ENCODE measurements at regions not wholly inside any gene's neighbourhood (a gene's known extent, or its start where the extent isn't known, plus 50 kb on each side); places are given as distances from the start of the nearest gene placed in this dataset.
"Not testable (repeated sequence)": the region's sequence is repeated elsewhere in the genome, so short reads cannot be mapped to it uniquely, and the experiment has no call there.

DNA sequence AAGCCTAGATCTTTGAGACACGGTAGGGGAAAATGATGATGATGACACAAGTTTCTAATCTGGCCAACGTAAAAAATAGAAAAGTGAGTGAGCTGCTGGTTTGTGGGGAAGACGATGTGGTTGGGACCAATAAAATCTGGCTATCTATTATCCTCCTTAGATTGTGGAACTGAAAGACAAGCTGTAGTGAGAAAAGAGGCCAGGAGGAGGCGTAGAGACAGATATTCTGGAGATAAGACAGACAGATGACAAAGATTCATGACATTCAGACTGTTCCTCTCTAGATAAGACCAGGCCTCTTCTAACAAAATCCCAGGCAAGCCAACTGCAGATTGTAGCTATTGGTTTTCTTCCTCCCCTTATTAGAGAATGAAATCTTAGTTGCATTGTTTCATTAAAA lies 376.3 kb upstream of the UBE2E3 start:
- DNase-seq (ENCODE audit: low read depth in 3 of 3): no peak

DNA sequence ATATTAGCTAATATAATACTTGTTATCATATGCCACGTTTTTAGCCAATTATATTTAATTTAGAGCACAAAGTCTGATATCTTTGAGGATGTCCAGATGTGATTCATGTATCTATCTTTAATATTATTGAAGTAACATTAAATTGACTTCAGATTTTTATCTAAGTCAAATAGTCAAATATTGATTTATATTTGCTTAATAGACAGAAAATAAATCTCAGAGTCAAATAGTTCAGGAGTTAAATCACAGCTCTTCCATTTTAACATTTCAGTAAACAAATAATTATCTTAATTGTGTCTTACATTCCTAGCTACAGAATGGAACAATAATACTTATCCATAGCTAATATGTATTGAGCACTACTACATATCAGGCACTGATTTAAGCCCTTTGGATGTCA lies 379.4 kb upstream of the UBE2E3 start:
- DNase-seq (ENCODE audit: low read depth in 3 of 3): no peak

GRCh38 chr2:180599804-180600203 lies 380.6 kb upstream of the UBE2E3 start:
- no peak for DNase-seq (ENCODE audit: low read depth in 3 of 3)

DNA sequence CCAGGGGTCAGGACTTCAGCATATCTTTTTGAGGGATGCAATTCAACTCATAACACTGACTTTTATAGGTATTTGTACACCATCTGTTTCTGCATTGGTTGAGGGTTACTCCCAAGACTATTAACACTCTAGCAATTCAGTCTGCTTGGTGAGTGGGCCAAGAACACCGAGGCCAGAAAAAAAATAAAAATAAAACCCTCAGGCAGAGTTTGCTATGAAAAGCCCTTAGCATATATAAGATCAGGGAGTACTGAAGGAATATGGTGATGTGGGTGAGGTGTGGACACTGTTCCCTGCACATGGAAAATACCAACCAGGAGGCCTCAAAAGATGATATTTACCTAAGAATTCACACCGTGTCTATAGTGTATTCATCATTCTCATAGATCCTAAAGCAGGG lies 383.2 kb upstream of the UBE2E3 start:
- no peak for DNase-seq (ENCODE audit: low read depth in 3 of 3)

GRCh38 chr2:180596453-180596852 lies 384.0 kb upstream of the UBE2E3 start:
- no peak for DNase-seq (ENCODE audit: low read depth in 3 of 3)

DNA sequence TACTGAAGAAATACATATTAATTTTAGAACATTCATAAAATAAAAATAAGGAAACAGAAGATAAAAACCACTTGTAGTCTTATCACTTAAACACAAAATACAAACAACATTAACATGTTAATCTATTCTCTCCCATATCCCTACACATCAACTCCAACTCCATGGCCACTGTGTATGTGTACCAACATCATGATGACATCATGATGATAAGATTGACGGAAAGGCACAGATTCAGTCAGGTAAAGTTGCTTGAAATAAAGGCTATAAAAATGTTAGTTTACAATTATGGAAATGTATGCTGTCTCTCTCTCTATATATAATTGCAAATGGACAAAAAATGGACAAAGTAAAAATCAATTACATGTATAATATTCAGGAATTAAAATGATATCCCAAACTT lies 388.5 kb upstream of the UBE2E3 start:
- no peak for DNase-seq (ENCODE audit: low read depth in 3 of 3)

- DNase-seq (ENCODE audit: low read depth in 3 of 3): not testable (repeated sequence)
These were observed 389.2 kb upstream of the UBE2E3 start for GRCh38 chr2:180591093-180591781.

DNA sequence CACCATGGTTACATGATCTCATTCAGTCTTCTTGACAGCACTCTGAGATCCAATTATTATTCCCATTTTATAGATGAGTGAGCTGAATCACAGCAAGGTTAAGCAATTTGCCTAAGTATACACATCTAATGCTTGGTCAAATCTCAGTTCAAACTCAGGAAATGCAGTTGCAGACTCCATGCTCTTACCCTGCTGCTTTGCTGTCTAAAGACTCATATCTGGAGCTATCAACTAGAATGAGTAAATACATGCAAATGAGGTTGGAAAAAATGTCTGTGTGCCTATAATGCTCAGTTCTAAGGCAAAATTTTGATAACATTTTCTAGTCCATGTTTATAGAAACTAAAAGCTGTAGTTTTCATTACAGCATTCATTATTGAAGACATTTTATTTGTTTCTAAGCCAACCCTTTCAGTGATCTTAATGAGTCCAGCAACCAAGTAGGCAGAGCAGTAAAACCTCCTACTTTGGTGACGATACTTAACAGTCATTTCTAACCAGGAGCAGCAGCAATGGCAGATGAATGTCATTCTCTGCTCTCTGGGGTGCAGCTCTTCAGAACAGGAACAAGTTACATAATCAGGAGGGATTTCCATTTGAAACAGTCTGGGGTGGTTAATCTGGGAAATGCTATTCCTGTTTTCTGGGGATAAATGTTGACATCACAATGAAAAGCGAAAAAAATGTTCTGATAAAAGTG lies 396.8 kb upstream of the UBE2E3 start:
- DNase-seq (ENCODE audit: low read depth in 3 of 3): no peak

GRCh38 chr2:180579388-180579787 lies 401.0 kb upstream of the UBE2E3 start:
- no peak for DNase-seq (ENCODE audit: low read depth in 3 of 3)

GRCh38 chr2:180578441-180578840 lies 402.0 kb upstream of the UBE2E3 start:
- DNase-seq (ENCODE audit: low read depth in 3 of 3): no peak

GRCh38 chr2:180577567-180577966 lies 402.8 kb upstream of the UBE2E3 start:
- DNase-seq (ENCODE audit: low read depth in 3 of 3): no peak

GRCh38 chr2:180573951-180574350 lies 406.5 kb upstream of the UBE2E3 start:
- DNase-seq (ENCODE audit: low read depth in 3 of 3): no peak

DNA sequence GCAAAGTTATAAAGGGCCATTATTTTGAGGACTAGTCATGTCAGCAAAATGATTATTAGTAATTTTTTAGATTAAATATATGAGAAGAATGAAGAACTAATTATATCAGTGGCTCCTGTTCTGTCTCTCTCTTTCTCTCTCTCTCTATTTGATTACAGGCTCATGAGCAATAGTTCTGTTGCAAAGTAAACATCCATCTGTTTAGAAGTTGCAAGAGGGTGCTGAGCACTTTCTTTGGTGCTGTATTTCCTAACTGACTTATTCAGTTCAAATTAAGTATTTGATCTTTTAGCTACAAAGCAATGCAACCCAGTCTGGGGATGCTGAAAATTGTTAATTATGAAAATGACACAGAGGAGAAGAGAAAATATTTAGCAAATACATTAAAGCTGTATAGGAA lies 408.1 kb upstream of the UBE2E3 start:
- no peak for DNase-seq (ENCODE audit: low read depth in 3 of 3)

DNA sequence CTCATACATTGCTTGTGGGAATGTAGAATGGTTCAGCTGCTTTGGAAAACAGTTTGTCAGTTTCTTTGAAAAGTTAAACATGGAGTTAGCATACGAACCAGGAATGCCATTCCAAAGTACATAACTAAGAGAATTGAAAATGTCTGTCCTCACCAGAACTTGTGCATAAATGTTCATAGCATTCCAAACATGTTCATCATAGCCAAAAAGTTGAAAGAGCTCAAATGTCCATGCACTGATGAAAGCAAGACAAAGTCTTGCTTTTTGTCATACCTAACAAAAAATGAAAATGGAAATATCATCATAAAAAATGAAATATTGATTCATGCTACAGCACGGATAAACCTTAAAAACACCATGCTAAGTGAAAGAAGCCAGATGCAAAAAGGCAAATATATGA lies 408.8 kb upstream of the UBE2E3 start:
- no peak for DNase-seq (ENCODE audit: low read depth in 3 of 3)

DNA sequence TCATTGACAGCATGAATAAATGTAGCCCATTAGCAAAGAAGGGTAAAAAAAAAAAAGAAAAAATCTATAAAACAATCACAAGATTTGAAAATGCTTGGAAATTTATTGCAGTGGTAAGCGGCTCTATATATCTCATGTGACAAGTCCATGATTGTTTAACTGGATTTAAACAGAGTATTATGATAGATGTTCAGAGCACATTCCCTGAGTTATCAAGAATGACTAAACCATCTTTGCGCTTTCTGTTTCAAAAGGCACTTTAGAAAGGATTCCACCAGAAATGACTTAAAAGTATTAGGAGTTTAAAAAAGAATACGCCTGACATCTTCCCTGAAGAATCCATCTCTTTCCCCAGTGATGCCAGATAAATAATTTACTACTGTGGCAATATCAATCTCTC lies 409.5 kb upstream of the UBE2E3 start:
- no peak for DNase-seq (ENCODE audit: low read depth in 3 of 3)

DNA sequence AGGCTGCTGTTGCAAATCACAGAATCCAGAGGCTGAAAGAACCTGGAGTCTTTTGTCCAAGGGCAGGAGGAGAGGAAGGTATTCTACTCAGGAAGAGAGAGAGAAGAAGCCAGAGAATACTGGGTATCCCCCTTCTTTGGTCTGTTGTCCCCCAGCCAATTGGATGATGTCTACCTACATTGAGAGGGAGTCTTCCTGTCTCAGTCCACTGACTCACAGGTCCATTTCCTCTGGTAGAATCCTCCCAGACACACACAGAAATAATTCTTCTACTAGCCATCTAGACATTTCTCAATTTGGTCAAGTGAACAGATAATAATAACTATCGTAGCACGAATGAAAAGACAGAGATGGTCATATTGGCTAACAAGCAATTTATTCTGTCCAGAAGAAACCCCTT lies 416.4 kb upstream of the UBE2E3 start:
- no peak for DNase-seq (ENCODE audit: low read depth in 3 of 3)

- no peak for DNase-seq (ENCODE audit: low read depth in 3 of 3)
These were observed 418.0 kb upstream of the UBE2E3 start for GRCh38 chr2:180562378-180562777.

DNA sequence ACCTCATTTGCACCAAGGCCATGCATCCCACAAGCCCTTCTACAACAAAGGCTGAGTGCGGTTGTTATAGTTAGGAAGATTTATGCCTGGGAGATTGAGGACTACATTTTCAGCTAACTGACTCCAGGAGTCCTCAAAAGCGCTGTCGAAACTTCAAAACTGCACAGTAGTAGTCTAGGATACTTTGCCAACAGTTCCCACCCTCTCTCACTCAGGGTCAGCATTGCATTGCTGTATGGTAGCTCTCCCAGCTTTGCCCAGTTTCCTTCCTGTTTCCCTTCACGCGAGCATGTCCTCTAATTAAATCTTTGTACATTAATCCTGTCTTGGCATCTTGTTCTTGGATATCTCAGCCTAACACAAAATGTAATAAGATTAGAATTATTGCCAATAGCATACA lies 420.6 kb upstream of the UBE2E3 start:
- DNase-seq (ENCODE audit: low read depth in 3 of 3): no peak

GRCh38 chr2:180559038-180559437 lies 421.4 kb upstream of the UBE2E3 start:
- DNase-seq (ENCODE audit: low read depth in 3 of 3): no peak

DNA sequence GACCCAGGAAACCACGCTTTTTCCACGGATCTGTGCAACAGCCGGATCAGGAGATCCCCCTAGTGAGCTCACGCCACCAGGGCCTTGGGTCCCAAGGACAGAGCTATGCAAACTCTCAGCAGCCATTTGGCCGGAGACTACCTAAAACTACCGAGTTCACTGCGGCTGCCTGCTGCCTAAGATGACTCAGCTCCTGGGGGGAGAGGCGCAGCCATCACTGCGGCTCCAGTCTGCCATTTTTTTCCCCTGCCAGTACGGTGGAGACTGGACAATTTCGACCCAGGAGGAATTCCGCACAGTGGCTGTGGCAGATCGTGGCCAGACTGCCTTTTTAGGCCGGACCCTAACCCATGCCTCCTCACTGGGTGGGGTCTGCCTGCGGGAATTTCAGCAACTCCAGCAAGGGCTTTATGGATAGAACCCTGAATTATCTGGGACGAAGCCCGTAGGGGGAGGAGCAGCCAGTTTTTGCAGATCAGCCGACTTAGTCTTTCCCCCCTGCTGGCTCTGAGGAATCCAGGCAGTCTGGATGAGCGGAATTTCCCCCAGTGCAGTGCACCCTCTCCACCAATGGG lies 424.9 kb upstream of the UBE2E3 start:
- no peak for DNase-seq (ENCODE audit: low read depth in 3 of 3)

- DNase-seq (ENCODE audit: low read depth in 3 of 3): no peak
These were observed 426.1 kb upstream of the UBE2E3 start for GRCh38 chr2:180554330-180554729.

DNA sequence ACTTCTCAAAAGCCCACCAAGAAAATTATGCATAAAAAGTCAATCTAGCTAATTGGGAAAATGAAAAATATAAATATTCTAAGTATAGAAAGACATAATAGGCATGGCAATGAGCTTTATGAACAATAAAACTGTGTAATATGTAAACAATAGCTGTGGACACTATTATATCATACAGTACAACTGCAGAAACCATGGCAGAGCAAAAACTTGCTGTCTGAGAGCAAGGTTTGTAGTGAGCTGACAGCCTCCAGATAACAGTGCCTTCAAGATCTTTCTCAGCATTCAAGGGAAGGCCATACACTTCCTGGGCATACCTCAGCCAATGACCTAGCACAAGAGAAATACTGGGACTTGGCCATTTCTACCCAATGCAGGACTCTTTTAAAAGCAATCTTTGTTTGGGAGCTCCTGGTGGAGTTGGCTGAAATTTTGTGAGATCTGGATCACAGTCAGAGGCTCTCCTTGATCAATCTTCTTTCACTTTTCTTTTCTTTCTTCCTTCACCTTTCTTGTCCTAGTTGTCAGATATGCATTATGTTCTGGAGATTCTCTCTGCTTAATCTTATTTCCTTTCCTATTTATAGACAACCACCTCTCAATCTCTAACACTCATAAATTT lies 427.2 kb upstream of the UBE2E3 start:
- no peak for DNase-seq (ENCODE audit: low read depth in 3 of 3)

DNA sequence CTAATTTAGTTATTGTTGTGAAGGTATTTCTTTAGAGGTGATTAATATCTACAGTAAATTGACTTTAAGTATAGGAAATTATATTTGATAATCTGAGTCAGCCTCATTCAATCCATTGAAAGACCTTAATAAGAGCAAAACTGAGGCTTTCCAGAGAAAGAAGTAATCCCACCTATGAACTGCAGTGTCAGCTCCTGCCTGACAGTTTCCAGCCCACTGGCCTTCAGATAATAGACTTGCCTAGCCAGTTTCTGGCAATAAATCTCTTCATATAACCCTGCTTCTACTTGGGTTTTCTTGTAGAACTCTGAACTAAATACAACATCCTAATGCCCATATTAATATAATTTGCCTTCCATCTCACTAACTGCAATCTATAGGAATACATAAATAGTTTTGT lies 437.9 kb upstream of the UBE2E3 start:
- DNase-seq (ENCODE audit: low read depth in 3 of 3): no peak

Data from stimulated activated CD4-positive, alpha-beta T cell treated with anti-CD3 and anti-CD28 coated beads, TNF-alpha, amount 100 ng/mL, for 48 hours (primary cell).